ENCODE measurements at regions not wholly inside any gene's neighbourhood (a gene's known extent, or its start where the extent isn't known, plus 50 kb on each side); places are given as distances from the start of the nearest gene placed in this dataset.

DNA sequence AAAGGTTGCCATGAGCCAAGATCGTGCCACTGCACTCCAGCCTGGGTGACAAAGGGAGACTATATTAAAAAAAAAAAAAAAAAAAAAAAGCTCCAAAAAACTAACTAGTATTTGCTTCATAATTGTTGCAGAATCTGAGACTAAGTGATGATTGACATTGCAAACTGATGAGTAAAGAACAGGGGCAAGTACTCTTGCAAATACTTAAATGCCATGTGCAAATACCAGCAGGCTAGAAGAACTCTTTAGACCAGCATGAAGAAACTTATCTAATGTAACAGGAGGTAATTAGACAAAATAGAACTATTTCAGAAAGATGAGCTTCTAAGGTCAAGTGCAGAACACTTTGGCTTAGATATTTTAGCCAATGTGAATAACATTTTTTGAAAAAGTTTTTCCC, 1368.1 kb downstream of the EFNB2 start:
- DNase-seq, result no peak
- H3K27ac ChIP-seq, result no peak overlapping the region
- no peak overlapping the region for H3K4me3 ChIP-seq (ENCODE audit: low read depth, low read length)
- in situ Hi-C loops (cut with HindIII; ENCODE audit: low pct_ligation_motif_present, low sequenced_read_pairs), result no loop called here
- no peak for TF ChIP-seq CTCF (IDR thresholded peaks at IDR 0.05; ENCODE audit: low read depth, low read length, missing control alignments)
- H3K27me3 ChIP-seq (replicated peaks), result no peaks in the 10 kb centered on the region
- H3K36me3 ChIP-seq (replicated peaks), result no peaks in the 10 kb centered on the region

DNA sequence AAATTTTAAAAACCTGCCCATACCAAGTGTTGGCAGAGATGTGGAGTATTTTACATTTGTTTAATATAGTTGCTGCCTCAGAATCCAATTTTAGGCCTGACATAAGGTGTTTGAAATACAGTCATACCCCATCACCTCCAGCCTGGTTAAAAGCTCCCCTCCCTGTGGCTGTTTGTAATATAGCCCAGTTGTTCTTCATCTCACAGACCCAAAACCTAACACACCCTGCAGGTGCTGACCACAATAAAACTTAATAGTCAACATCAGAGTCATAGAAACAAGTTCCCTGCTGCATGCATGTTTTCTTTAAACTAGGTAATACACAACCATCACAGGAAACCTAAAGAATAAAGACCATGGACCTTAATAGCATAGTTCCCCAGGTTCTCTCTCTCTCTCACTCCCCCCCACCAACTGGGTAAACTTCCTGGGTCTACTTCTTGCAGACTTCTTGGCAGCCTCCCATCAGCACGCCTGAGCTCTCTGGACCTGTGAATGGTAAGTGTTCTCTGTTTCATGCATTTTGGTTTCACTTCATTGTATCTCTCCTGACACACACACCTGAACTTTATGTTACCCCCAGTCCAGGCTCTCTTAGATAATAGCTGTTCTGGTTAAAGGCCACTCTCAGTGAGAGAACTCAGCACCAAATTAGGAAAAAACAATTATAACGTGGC, 1369.9 kb downstream of the EFNB2 start:
- in situ Hi-C loops (cut with HindIII; ENCODE audit: low pct_ligation_motif_present, low sequenced_read_pairs), result no loop called here
- no peak for DNase-seq
- TF ChIP-seq CTCF (IDR thresholded peaks at IDR 0.05; ENCODE audit: low read depth, low read length, missing control alignments), result no peak
- no peaks in the 10 kb centered on the region for H3K36me3 ChIP-seq (replicated peaks)
- no peak overlapping the region for H3K4me3 ChIP-seq (ENCODE audit: low read depth, low read length)
- H3K27ac ChIP-seq, result no peak overlapping the region
- H3K27me3 ChIP-seq (replicated peaks), result no peaks in the 10 kb centered on the region

DNA sequence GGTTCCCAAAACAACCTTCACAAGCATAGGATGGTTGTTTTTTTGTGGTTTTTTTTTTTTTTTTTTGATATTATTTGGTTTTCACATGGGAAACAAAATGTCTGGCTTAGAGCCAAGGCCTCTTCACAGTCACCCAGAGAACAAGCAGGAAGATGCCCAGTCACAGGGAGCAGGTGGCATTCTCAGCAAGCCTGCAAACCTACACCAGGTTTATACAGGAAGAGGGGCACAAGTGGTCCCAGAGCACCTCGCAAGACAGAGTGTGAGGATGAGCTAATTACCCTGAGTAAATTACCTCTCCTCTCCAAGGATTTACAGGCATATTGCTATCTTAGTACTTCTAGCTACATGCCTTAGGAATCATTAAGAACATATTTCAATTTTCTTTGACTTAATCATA, 1375.6 kb downstream of the EFNB2 start:
- TF ChIP-seq CTCF (IDR thresholded peaks at IDR 0.05; ENCODE audit: low read depth, low read length, missing control alignments), result no peak
- no peak for DNase-seq
- Histone ChIP-seq H3K36me3 (replicated peaks) (no peaks in the 10 kb centered on the region), H3K27ac (no peak overlapping the region), H3K27me3 (replicated peaks) (no peaks in the 10 kb centered on the region), H3K4me3 (ENCODE audit: low read depth, low read length) (no peak overlapping the region)
- in situ Hi-C loops (cut with HindIII; ENCODE audit: low pct_ligation_motif_present, low sequenced_read_pairs), result no loop called here

- H3K4me3 ChIP-seq (ENCODE audit: low read depth, low read length), result no peak overlapping the region
- no peak overlapping the region for H3K27ac ChIP-seq
- H3K27me3 ChIP-seq (replicated peaks), result no peaks in the 10 kb centered on the region
- in situ Hi-C loops (cut with HindIII; ENCODE audit: low pct_ligation_motif_present, low sequenced_read_pairs), result no loop called here
- H3K36me3 ChIP-seq (replicated peaks), result no peaks in the 10 kb centered on the region
- DNase-seq, result no peak
- no peak for TF ChIP-seq CTCF (IDR thresholded peaks at IDR 0.05; ENCODE audit: low read depth, low read length, missing control alignments)
These were observed 1381.9 kb downstream of the EFNB2 start for GRCh38 chr13:105153611-105154010.

- TF ChIP-seq CTCF (IDR thresholded peaks at IDR 0.05; ENCODE audit: low read depth, low read length, missing control alignments), result no peak
- Histone ChIP-seq H3K36me3 (replicated peaks) (no peaks in the 10 kb centered on the region), H3K27me3 (replicated peaks) (no peaks in the 10 kb centered on the region), H3K4me3 (ENCODE audit: low read depth, low read length) (no peak overlapping the region), H3K27ac (no peak overlapping the region)
- in situ Hi-C loops (cut with HindIII; ENCODE audit: low pct_ligation_motif_present, low sequenced_read_pairs), result no loop called here
- no peak for DNase-seq
These were observed 1383.8 kb downstream of the EFNB2 start for GRCh38 chr13:105151639-105152038.

- in situ Hi-C loops (cut with HindIII; ENCODE audit: low pct_ligation_motif_present, low sequenced_read_pairs), result no loop called here
- Histone ChIP-seq H3K27ac (no peak overlapping the region), H3K4me3 (ENCODE audit: low read depth, low read length) (no peak overlapping the region), H3K36me3 (replicated peaks) (no peaks in the 10 kb centered on the region), H3K27me3 (replicated peaks) (no peaks in the 10 kb centered on the region)
- no peak for TF ChIP-seq CTCF (IDR thresholded peaks at IDR 0.05; ENCODE audit: low read depth, low read length, missing control alignments)
- DNase-seq, result no peak
These were observed 1388.0 kb downstream of the EFNB2 start for GRCh38 chr13:105147461-105147860.

All from brain microvascular endothelial cell (primary cell).